ENCODE measurements at regions not wholly inside any gene's neighbourhood (a gene's known extent, or its start where the extent isn't known, plus 50 kb on each side); places are given as distances from the start of the nearest gene placed in this dataset.

GRCh38 chr15:29344474-29344873 is 74.9 kb upstream of the NSMCE3 start:
- Histone ChIP-seq H3K14ac (ENCODE audit: insufficient read length) (no peak overlapping the region), H3K4ac (replicated peaks; ENCODE audit: insufficient read length, low read depth, low read length) (no peak overlapping the region), H3K18ac (ENCODE audit: extremely low read depth, low read length) (no peak overlapping the region), H3K4me2 (ENCODE audit: insufficient read depth in 1 of 2, low read depth in 2 of 2, low read length in 2 of 2) (peak overlapping the region in 1 of 2 experiments; percentile 75; a peak in 1 of 4 replicates), H4K20me1 (replicated peaks in 1 of 2; ENCODE audit: control insufficient read depth in 1 of 2, insufficient read depth in 2 of 2, low read length in 2 of 2) (no peaks in the 10 kb centered on the region), H2AFZ (ENCODE audit: low read length) (no peak overlapping the region), H2BK12ac (ENCODE audit: low read depth, low read length) (peak overlapping the region; percentile 63; the same call in 1 of the 2 replicates), H3K23ac (ENCODE audit: insufficient read length) (no peak overlapping the region), H3K23me2 (ENCODE audit: low read depth, low read length) (no peaks in the 10 kb centered on the region), H2BK5ac (ENCODE audit: low read depth, low read length) (no peak overlapping the region; the same call in 1 of the 2 replicates), H3K79me2 (ENCODE audit: control insufficient read depth in 1 of 2, insufficient read depth in 2 of 2, low read length in 2 of 2) (no peaks in the 10 kb centered on the region), H4K5ac (ENCODE audit: insufficient read length, low read depth, low read length) (peak overlapping the region; percentile 16), H3K36me3 (ENCODE audit: control insufficient read depth in 2 of 4, insufficient read depth in 4 of 4, low read length in 3 of 4) (no peaks in the 10 kb centered on the region), H3K9ac (replicated peaks in 1 of 4; ENCODE audit: extremely low read depth in 1 of 4, low read depth in 3 of 4, low read length in 3 of 4) (no peak overlapping the region), H3K9me3 (ENCODE audit: insufficient read depth in 2 of 2, low read depth in 1 of 2, low read length in 1 of 2) (no peaks in the 10 kb centered on the region), H3K4me1 (replicated peaks in 1 of 4; ENCODE audit: control insufficient read depth in 3 of 4, insufficient read depth in 4 of 4, low read length in 3 of 4) (peaks cover 13 to 32% (median 26%) of the 10 kb centered on the region in 4 experiments), H3K79me1 (ENCODE audit: low read depth, low read length) (no peaks in the 10 kb centered on the region), H3K56ac (replicated peaks; ENCODE audit: insufficient read length, low read depth, low read length) (no peak overlapping the region), H4K91ac (replicated peaks; ENCODE audit: insufficient read length, low read length) (peak overlapping the region; percentile 81), H3K27me3 (replicated peaks in 1 of 4; ENCODE audit: control insufficient read depth in 3 of 4, extremely low read depth in 1 of 4, insufficient read depth in 3 of 4, low read length in 3 of 4) (peaks cover 0 to 2% (median 0%) of the 10 kb centered on the region in 4 experiments; a peak in 1 of 7 replicates), H4K8ac (ENCODE audit: extremely low read depth, insufficient read depth, low read length) (no peak overlapping the region), H3K4me3 (ENCODE audit: extremely low read depth in 1 of 4, insufficient read depth in 2 of 4, low read depth in 3 of 4, low read length in 4 of 4) (no peak overlapping the region), H2BK15ac (ENCODE audit: low read length) (no peak overlapping the region), H2BK20ac (ENCODE audit: low read length) (0 out of 2 replicates have a peak overlapping the region, but pooled peaks have one; percentile 67), H3K27ac (ENCODE audit: low read depth, low read length) (no peak overlapping the region), H2BK120ac (replicated peaks; ENCODE audit: low read depth, low read length) (no peak overlapping the region), H2AK5ac (ENCODE audit: low read depth, low read length) (peak overlapping the region; percentile 17; the same call in 1 of the 2 replicates)
- WGBS, 2 experiments (ENCODE audit: extremely low coverage in 1 of 2, insufficient coverage in 1 of 2, insufficient read length in 1 of 2, insufficient replicate concordance in 2 of 2, low coverage in 1 of 2, low lambda C conversion rate in 2 of 2, missing lambda C conversion rate in 1 of 2): 77% methylated on average over 3 of the region's 3 CpGs; no CpG with 5 or more reads in 1 of the 2 experiments
- POLR2A ChIA-PET (ENCODE audit: partially characterized antibody): interaction anchor here (1.3 kb wide), 1 partner anchor 8 kb away, joined by 3 read pairs; no protein-coding TSS in a partner anchor
- FAIRE-seq (no peak), DNase-seq (ENCODE audit: low read depth in 1 of 2, low spot score in 2 of 2) (no peak)
- CTCF ChIA-PET (ENCODE audit: partially characterized antibody): interaction anchor here (0.7 to 1.9 kb wide), 2 partner anchors 205 to 207 kb away, joined by 3 to 6 read pairs; no protein-coding TSS in a partner anchor
- no peak for TF ChIP-seq TAF7 (optimal IDR thresholded peaks at IDR 0.05; ENCODE audit: borderline replicate concordance, low read depth, low read length)
- TF ChIP-seq SUZ12 (IDR thresholded peaks at IDR 0.05; ENCODE audit: low read length): no peak
- TF ChIP-seq TCF12 (IDR thresholded peaks at IDR 0.05; ENCODE audit: low read depth, low read length): no peak
- no peak for TF ChIP-seq HDAC6 (IDR thresholded peaks at IDR 0.05; ENCODE audit: low read depth, low read length)
- TF ChIP-seq TAF1 (IDR thresholded peaks at IDR 0.05; ENCODE audit: low read depth, low read length): no peak

Measured in H1 (cell line).